IMR-90 (cell line): ENCODE measurements at regions not wholly inside any gene's neighbourhood (a gene's known extent, or its start where the extent isn't known, plus 50 kb on each side); places are given as distances from the start of the nearest gene placed in this dataset.

ENCODE experiments used
- ATAC-seq: fragments of 200-7000 bp; cut with Tn5 transposase; 2 replicates; pipeline ENCODE4 v1.9.1; 2020; ENCODE audit warnings: low read depth, mild to moderate bottlenecking, moderate library complexity
- BruUV-seq: library from RNA; stranded (reverse); fragments of 400-500 nt; replicated peaks from 2 replicates; lab custom pipeline; 2021; lab: Mats Ljungman, UMichigan
- CTCF ChIA-PET: fragments of 300-600 bp; formaldehyde crosslinking; extraction: SDS; loops from one replicate; lab custom pipeline; 2021; ENCODE audit warnings: antibody characterized with exemption; lab: Yijun Ruan, JAX
- POLR2A ChIA-PET: fragments of 300-600 bp; sonication (Branson Sonifier 250); formaldehyde crosslinking; loops from one replicate; lab custom pipeline; 2022; ENCODE audit warnings: antibody characterized with exemption; ENCODE audit not compliant: unreplicated experiment; lab: Charles Lee
- DNase-seq: peaks from one replicate; pipeline ENCODE4 v3.0.0; 2013
- H2AFZ ChIP-seq: replicated peaks from 2 replicates; pipeline ENCODE3; 2013; ENCODE audit warnings: low read length, mild to moderate bottlenecking; ENCODE audit not compliant: poor library complexity
- H2AK5ac ChIP-seq: 2 replicates; pipeline ENCODE4 v1.6.1; 2013; ENCODE audit warnings: low read depth, low read length, inconsistent platforms
- H2AK9ac ChIP-seq: replicated peaks from 2 replicates; pipeline ENCODE3; 2013; ENCODE audit warnings: mild to moderate bottlenecking, low read depth, low read length, moderate library complexity; ENCODE audit not compliant: poor library complexity
- H2BK120ac ChIP-seq: 2 replicates; pipeline ENCODE4 v1.6.1; 2013; ENCODE audit warnings: low read depth, low read length, inconsistent platforms
- H2BK15ac ChIP-seq: 3 replicates; pipeline ENCODE4 v1.6.1; 2013; ENCODE audit warnings: low read depth, low read length, inconsistent platforms
- H2BK20ac ChIP-seq: 2 replicates; pipeline ENCODE4 v1.6.1; 2013; ENCODE audit warnings: low read depth, mild to moderate bottlenecking, inconsistent platforms, low read length, moderate library complexity
- H2BK5ac ChIP-seq: 2 replicates; pipeline ENCODE4 v1.6.1; 2013; ENCODE audit warnings: mild to moderate bottlenecking, low read depth, low read length, inconsistent platforms; ENCODE audit not compliant: poor library complexity, severe bottlenecking
- H3K14ac ChIP-seq: replicated peaks from 2 replicates; pipeline ENCODE4 v1.6.1; 2013; ENCODE audit warnings: low read depth, low read length, inconsistent platforms
- H3K18ac ChIP-seq: 2 replicates; pipeline ENCODE4 v1.6.1; 2013; ENCODE audit warnings: low read depth, low read length, control low read depth
- H3K23ac ChIP-seq: 2 replicates; pipeline ENCODE4 v1.6.1; 2013; ENCODE audit warnings: low read depth, low read length, inconsistent platforms
- H3K27ac ChIP-seq: 2 replicates; pipeline ENCODE4 v1.5.1; 2013; ENCODE audit warnings: mild to moderate bottlenecking, control low read depth, low read length; ENCODE audit not compliant: insufficient read depth
- H3K27me3 ChIP-seq: 2 replicates; pipeline ENCODE4 v1.6.1; 2013; ENCODE audit warnings: low read length; ENCODE audit not compliant: control insufficient read depth, insufficient read depth
- H3K36me3 ChIP-seq: 2 replicates; pipeline ENCODE4 v1.6.1; 2013; ENCODE audit warnings: low read length, mixed read lengths; ENCODE audit not compliant: control insufficient read depth, insufficient read depth
- H3K4ac ChIP-seq: 2 replicates; pipeline ENCODE4 v1.6.1; 2013; ENCODE audit warnings: low read depth, low read length, inconsistent platforms
- H3K4me1 ChIP-seq: 2 replicates; pipeline ENCODE4 v1.6.1; 2013; ENCODE audit warnings: low read length, mixed read lengths; ENCODE audit not compliant: control insufficient read depth, insufficient read depth
- H3K4me2 ChIP-seq: 2 replicates; pipeline ENCODE4 v1.6.1; 2013; ENCODE audit warnings: low read depth, mild to moderate bottlenecking, control low read depth, low read length, moderate library complexity
- H3K4me3 ChIP-seq: 2 replicates; pipeline ENCODE4 v1.5.1; 2013; ENCODE audit warnings: low read depth, mild to moderate bottlenecking, control low read depth, low read length, moderate library complexity; ENCODE audit not compliant: insufficient read depth
- H3K56ac ChIP-seq: 2 replicates; pipeline ENCODE4 v1.6.1; 2013; ENCODE audit warnings: low read length, inconsistent platforms; ENCODE audit not compliant: insufficient read depth; ENCODE audit errors: extremely low read depth
- H3K79me1 ChIP-seq, 2 experiments: 2 replicates each; pipeline ENCODE4 v1.6.1; 2013; ENCODE audit warnings: low read length in 2 of 2, inconsistent platforms in 1 of 2, low read depth in 1 of 2
- H3K9ac ChIP-seq: 2 replicates; pipeline ENCODE4 v1.6.1; 2013; ENCODE audit warnings: low read depth, low read length, control low read depth
- H3K9me1 ChIP-seq: 2 replicates; pipeline ENCODE4 v1.6.1; 2013; ENCODE audit warnings: low read length, inconsistent platforms; ENCODE audit not compliant: insufficient read depth
- H3K9me3 ChIP-seq: 2 replicates; pipeline ENCODE4 v1.6.1; 2013; ENCODE audit warnings: low read length; ENCODE audit not compliant: control insufficient read depth, insufficient read depth
- H4K20me1 ChIP-seq: 2 replicates; pipeline ENCODE4 v1.6.1; 2013; ENCODE audit warnings: low read length, inconsistent platforms; ENCODE audit not compliant: insufficient read depth
- H4K5ac ChIP-seq: 2 replicates; pipeline ENCODE4 v1.6.1; 2013; ENCODE audit warnings: mild to moderate bottlenecking, low read depth, low read length, control low read depth
- H4K8ac ChIP-seq, 2 experiments: 2 replicates each; pipeline ENCODE4 v1.6.1; 2013; ENCODE audit warnings: low read depth in 2 of 2, low read length in 2 of 2, control low read depth in 1 of 2, inconsistent platforms in 1 of 2
- H4K91ac ChIP-seq: 2 replicates; pipeline ENCODE4 v1.6.1; 2013; ENCODE audit warnings: low read depth, low read length, inconsistent platforms; ENCODE audit not compliant: insufficient read depth
- BHLHE40 ChIP-seq: fragments of 150-350 bp; IDR thresholded peaks from 2 replicates; pipeline ENCODE4 v1.6.1; 2016; ENCODE audit warnings: mild to moderate bottlenecking, low read depth, low read length
- ELK1 ChIP-seq: fragments of 150-350 bp; IDR thresholded peaks from 2 replicates; pipeline ENCODE4 v1.6.1; 2016; ENCODE audit warnings: low read depth, mild to moderate bottlenecking, low read length, moderate library complexity, borderline replicate concordance
- MAFK ChIP-seq: IDR thresholded peaks from 2 replicates; pipeline ENCODE4 v1.6.1; 2012; ENCODE audit warnings: low read depth, low read length, improper control_type of control experiment
- MAZ ChIP-seq: IDR thresholded peaks from 2 replicates; pipeline ENCODE4 v1.6.1; 2012; ENCODE audit warnings: low read depth, mild to moderate bottlenecking, low read length, improper control_type of control experiment, moderate library complexity, borderline replicate concordance
- SMC3 ChIP-seq: fragments of 150-350 bp; IDR thresholded peaks from 2 replicates; pipeline ENCODE4 v1.6.1; 2016; ENCODE audit warnings: low read depth, mild to moderate bottlenecking, antibody characterized with exemption, low read length, moderate library complexity
- USF2 ChIP-seq: fragments of 150-350 bp; IDR thresholded peaks from 2 replicates; pipeline ENCODE4 v1.6.1; 2017; ENCODE audit warnings: mild to moderate bottlenecking, antibody characterized with exemption, low read length, low read depth
- WGBS, 2 experiments: methylation state at CpG; one replicate each; pipeline versions ENCODE4 v1.1.5 to v1.1.7; 2013; ENCODE audit warnings: missing lambda C conversion rate in 2 of 2; ENCODE audit not compliant: insufficient read length in 1 of 2; ENCODE audit errors: extremely low coverage in 2 of 2; 5-methylcytosine and 5-hydroxymethylcytosine counted together
- dilution Hi-C: fragments of 300-500 bp; cut with HindIII; formaldehyde crosslinking; loops from one replicate; pipeline ENCODE4 v1.14.3; 2018; ENCODE audit warnings: low sequenced_read_pairs; ENCODE audit not compliant: unreplicated experiment
- in situ Hi-C: fragments of 300-500 bp; cut with MboI; formaldehyde crosslinking; loops from 3 replicates; pipeline ENCODE4 v1.14.3; 2019; ENCODE audit warnings: low sequenced_read_pairs, inconsistent platforms, mixed read lengths
- intact Hi-C: fragments of 100-400 bp; cut with micrococcal nuclease; formaldehyde crosslinking; loops from 2 replicates; pipeline ENCODE4 v1.10.0; 2022

- ATAC-seq (peak; percentile 90), DNase-seq (peak; percentile 93)
- H3K56ac ChIP-seq = no peak overlapping the region
- peaks cover 6% of the 10 kb centered on the region for H3K9me1 ChIP-seq
- H3K9me3 ChIP-seq = no peaks in the 10 kb centered on the region
- dilution Hi-C loops (no loop called here), in situ Hi-C loops (no loop called here), intact Hi-C loops (no loop called here)
- no peak overlapping the region for H3K18ac ChIP-seq
- ChIA-PET CTCF (no interaction called here), POLR2A (no interaction called here)
- H2AK9ac ChIP-seq = peak overlapping the region; percentile 22
- H2AFZ ChIP-seq = peak overlapping the region; percentile 39
- H3K79me1 ChIP-seq = no peaks in the 10 kb centered on the region
- no peak overlapping the region for H3K27ac ChIP-seq
- 0 out of 3 replicates have a peak overlapping the region, but pooled peaks have one; percentile 11 for H2BK15ac ChIP-seq
- H3K23ac ChIP-seq = no peak overlapping the region
- H4K20me1 ChIP-seq = no peaks in the 10 kb centered on the region
- peak overlapping the region; percentile 82 for H2BK120ac ChIP-seq
- H3K4ac ChIP-seq = peak overlapping the region; percentile 61
- TF ChIP-seq ELK1 (no peak), SMC3 (no peak), MAFK (peak; percentile 92), MAZ (peak; percentile 49; the same call in 1 of the 2 replicates), USF2 (no peak), BHLHE40 (peak; percentile 82)
- peak overlapping the region; percentile 57 for H3K4me2 ChIP-seq
- H3K27me3 ChIP-seq = no peaks in the 10 kb centered on the region
- H4K8ac ChIP-seq = peak overlapping the region in 1 of 2 experiments; percentile 63; a peak in 1 of 4 replicates
- H3K14ac ChIP-seq = peak overlapping the region; percentile 61; the same call in 1 of the 2 replicates
- H3K9ac ChIP-seq = no peak overlapping the region
- H3K4me1 ChIP-seq = peaks cover 9% of the 10 kb centered on the region
- no TSS peak for BruUV-seq
- peak overlapping the region; percentile 47; the same call in 1 of the 2 replicates for H2AK5ac ChIP-seq
- H2BK20ac ChIP-seq = peak overlapping the region; percentile 76
- no peaks in the 10 kb centered on the region for H3K36me3 ChIP-seq
- peak overlapping the region; percentile 72 for H2BK5ac ChIP-seq
- WGBS, 2 experiments = no CpG with 5 or more reads among the region's 9 CpGs
- H4K5ac ChIP-seq = no peak overlapping the region
- peak overlapping the region; percentile 5; the same call in 1 of the 2 replicates for H4K91ac ChIP-seq
- no peak overlapping the region for H3K4me3 ChIP-seq
Measured at GRCh38 chr18:22683196-22683676, 249.9 kb upstream of the RBBP8 start.
